ENCODE measurements at regions not wholly inside any gene's neighbourhood (a gene's known extent, or its start where the extent isn't known, plus 50 kb on each side); places are given as distances from the start of the nearest gene placed in this dataset.

- H3K27ac ChIP-seq, result no peak overlapping the region
- H3K36me3 ChIP-seq, result no peaks in the 10 kb centered on the region
- no peaks in the 10 kb centered on the region for H3K4me1 ChIP-seq (ENCODE audit: control insufficient read depth in 1 of 2, low read depth in 2 of 2)
- ATAC-seq (ENCODE audit: insufficient number of reproducible peaks, low FRiP score, low read depth), result no peak
- TF ChIP-seq, protein P1, sequence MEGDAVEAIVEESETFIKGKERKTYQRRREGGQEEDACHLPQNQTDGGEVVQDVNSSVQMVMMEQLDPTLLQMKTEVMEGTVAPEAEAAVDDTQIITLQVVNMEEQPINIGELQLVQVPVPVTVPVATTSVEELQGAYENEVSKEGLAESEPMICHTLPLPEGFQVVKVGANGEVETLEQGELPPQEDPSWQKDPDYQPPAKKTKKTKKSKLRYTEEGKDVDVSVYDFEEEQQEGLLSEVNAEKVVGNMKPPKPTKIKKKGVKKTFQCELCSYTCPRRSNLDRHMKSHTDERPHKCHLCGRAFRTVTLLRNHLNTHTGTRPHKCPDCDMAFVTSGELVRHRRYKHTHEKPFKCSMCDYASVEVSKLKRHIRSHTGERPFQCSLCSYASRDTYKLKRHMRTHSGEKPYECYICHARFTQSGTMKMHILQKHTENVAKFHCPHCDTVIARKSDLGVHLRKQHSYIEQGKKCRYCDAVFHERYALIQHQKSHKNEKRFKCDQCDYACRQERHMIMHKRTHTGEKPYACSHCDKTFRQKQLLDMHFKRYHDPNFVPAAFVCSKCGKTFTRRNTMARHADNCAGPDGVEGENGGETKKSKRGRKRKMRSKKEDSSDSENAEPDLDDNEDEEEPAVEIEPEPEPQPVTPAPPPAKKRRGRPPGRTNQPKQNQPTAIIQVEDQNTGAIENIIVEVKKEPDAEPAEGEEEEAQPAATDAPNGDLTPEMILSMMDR (IDR thresholded peaks at IDR 0.05), result no peak
- no peaks in the 10 kb centered on the region for H3K9me3 ChIP-seq
- no peak for DNase-seq (ENCODE audit: low spot score)
- no peaks in the 10 kb centered on the region for H3K27me3 ChIP-seq (replicated peaks; ENCODE audit: insufficient read depth)
- H3K4me3 ChIP-seq, result no peak overlapping the region
Observed at GRCh38 chr20:16940701-16941100, 192.5 kb downstream of the OTOR start.

DNA sequence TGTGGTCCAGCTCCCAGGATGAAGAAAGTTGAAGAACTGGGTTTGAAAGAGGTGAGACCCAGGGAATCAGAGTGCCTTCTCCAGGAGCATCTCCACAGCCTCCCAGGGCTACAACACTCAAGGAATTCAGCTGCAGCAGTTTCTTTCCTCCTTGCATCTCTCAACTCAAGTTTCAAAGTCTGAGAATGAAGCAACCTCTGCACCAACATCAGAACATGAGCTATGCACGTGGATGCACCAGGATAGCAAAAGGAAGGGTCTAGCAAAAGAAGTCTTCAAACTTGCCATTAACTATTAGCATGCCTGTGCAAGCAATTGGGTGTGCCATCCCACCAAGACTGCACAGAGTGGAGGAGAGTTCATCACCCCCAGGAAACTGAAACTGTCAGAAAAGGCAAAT is 193.9 kb downstream of the OTOR start:
- H3K27me3 ChIP-seq (replicated peaks; ENCODE audit: insufficient read depth), result no peaks in the 10 kb centered on the region
- H3K4me3 ChIP-seq, result no peak overlapping the region
- TF ChIP-seq, protein P1 (IDR thresholded peaks at IDR 0.05), result no peak
- no peak overlapping the region for H3K27ac ChIP-seq
- DNase-seq (ENCODE audit: low spot score) (no peak), ATAC-seq (ENCODE audit: insufficient number of reproducible peaks, low FRiP score, low read depth) (no peak)
- no peaks in the 10 kb centered on the region for H3K4me1 ChIP-seq (ENCODE audit: control insufficient read depth in 1 of 2, low read depth in 2 of 2)
- H3K36me3 ChIP-seq, result no peaks in the 10 kb centered on the region
- H3K9me3 ChIP-seq, result no peaks in the 10 kb centered on the region

DNA sequence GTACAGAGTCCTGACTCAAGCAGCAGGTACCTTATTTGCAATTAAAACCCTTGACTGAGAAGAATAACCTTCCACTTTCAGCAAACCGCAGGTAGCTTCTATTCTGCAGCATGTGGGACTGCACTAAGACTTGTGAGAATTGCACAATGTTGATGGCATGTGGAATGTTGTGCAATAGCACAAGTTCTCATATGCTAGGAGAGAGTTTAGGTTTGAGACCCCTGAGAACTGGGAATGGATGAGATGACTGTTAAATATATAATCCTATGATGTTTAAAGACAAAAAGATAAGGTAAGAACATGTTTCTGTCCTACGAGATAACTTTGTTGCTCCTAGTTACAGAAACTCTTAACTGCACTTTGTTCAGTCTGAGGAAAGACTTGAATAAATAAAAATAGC is 194.6 kb downstream of the OTOR start:
- H3K27me3 ChIP-seq (replicated peaks; ENCODE audit: insufficient read depth), result no peaks in the 10 kb centered on the region
- H3K27ac ChIP-seq, result no peak overlapping the region
- H3K9me3 ChIP-seq, result no peaks in the 10 kb centered on the region
- H3K4me1 ChIP-seq (ENCODE audit: control insufficient read depth in 1 of 2, low read depth in 2 of 2), result no peaks in the 10 kb centered on the region
- no peaks in the 10 kb centered on the region for H3K36me3 ChIP-seq
- TF ChIP-seq, protein P1 (IDR thresholded peaks at IDR 0.05), result no peak
- ATAC-seq (ENCODE audit: insufficient number of reproducible peaks, low FRiP score, low read depth), result no peak
- no peak for DNase-seq (ENCODE audit: low spot score)
- no peak overlapping the region for H3K4me3 ChIP-seq

- H3K9me3 ChIP-seq, result no peaks in the 10 kb centered on the region
- H3K36me3 ChIP-seq, result no peaks in the 10 kb centered on the region
- no peaks in the 10 kb centered on the region for H3K27me3 ChIP-seq (replicated peaks; ENCODE audit: insufficient read depth)
- no peaks in the 10 kb centered on the region for H3K4me1 ChIP-seq (ENCODE audit: control insufficient read depth in 1 of 2, low read depth in 2 of 2)
- DNase-seq (ENCODE audit: low spot score) (no peak), ATAC-seq (ENCODE audit: insufficient number of reproducible peaks, low FRiP score, low read depth) (no peak)
- TF ChIP-seq, protein P1 (IDR thresholded peaks at IDR 0.05), result no peak
- no peak overlapping the region for H3K4me3 ChIP-seq
- no peak overlapping the region for H3K27ac ChIP-seq
Observed at GRCh38 chr20:16944745-16945144, 196.6 kb downstream of the OTOR start.

- Histone ChIP-seq H3K4me1 (ENCODE audit: control insufficient read depth in 1 of 2, low read depth in 2 of 2) (no peaks in the 10 kb centered on the region), H3K9me3 (no peaks in the 10 kb centered on the region), H3K4me3 (no peak overlapping the region), H3K27ac (no peak overlapping the region), H3K27me3 (replicated peaks; ENCODE audit: insufficient read depth) (no peaks in the 10 kb centered on the region), H3K36me3 (no peaks in the 10 kb centered on the region)
- no peak for DNase-seq (ENCODE audit: low spot score)
- TF ChIP-seq, protein P1 (IDR thresholded peaks at IDR 0.05), result no peak
- ATAC-seq (ENCODE audit: insufficient number of reproducible peaks, low FRiP score, low read depth), result no peak
Observed at GRCh38 chr20:16945619-16946018, 197.5 kb downstream of the OTOR start.
